Vagina (tissue), 2 donors: ENCODE measurements at regions not wholly inside any gene's neighbourhood (a gene's known extent, or its start where the extent isn't known, plus 50 kb on each side); places are given as distances from the start of the nearest gene placed in this dataset.

ENCODE experiments used
- CTCF ChIP-seq, 3 experiments: fragments of 450-650 bp in 2 of 3; fragments of 200-600 bp in 1 of 3; sonication (generic) in 1 of 3; IDR thresholded peaks; one replicate each; pipeline ENCODE4 v1.5.1; 2017 to 2019; ENCODE audit warnings: antibody characterized with exemption in 3 of 3, mild to moderate bottlenecking in 2 of 3, moderate library complexity in 2 of 3
- POLR2A ChIP-seq, 2 donors: fragments of 450-650 bp; IDR thresholded peaks; one replicate each; pipeline ENCODE4 v1.6.1; 2017; ENCODE audit warnings: antibody characterized with exemption in 2 of 2, mild to moderate bottlenecking in 2 of 2, moderate library complexity in 2 of 2
- POLR2AphosphoS5 ChIP-seq, 2 donors: sonication (generic); formaldehyde crosslinking; IDR thresholded peaks; one replicate each; pipeline ENCODE4 v1.9.0; 2017; ENCODE audit warnings: antibody characterized with exemption in 2 of 2, mild to moderate bottlenecking in 2 of 2, low read depth in 1 of 2; ENCODE audit not compliant: insufficient read depth in 1 of 2

DNA sequence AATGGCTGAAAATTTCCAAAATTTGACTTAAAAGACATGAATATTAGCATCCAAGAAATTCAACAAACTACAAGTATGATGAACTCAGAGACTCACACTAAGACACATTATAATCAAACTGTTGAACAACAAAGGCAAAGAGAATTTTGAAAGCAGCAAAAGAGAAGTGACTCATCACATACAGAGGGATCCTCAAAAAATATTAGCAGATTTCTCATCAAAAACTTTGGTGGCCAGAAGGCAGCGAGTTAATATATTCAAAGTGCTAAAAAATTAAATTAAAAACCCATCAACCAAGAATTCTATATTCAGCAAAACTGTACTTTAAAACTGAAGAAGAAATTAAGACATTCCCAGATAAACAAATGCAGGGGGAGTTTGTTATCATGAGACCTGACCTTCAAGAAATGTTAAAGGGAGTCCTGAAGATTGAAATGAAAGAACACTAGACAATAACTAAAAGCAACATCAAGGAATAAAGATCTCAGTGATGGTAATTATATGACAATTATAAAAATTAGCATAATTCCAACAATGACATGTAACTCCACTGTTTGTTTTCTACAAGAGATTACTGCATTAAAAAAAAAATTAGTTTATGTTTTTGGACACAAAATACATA lies 150.0 kb downstream of the RNASET2 start:
- TF ChIP-seq POLR2A (IDR thresholded peaks at IDR 0.05): no peak
- no peak for TF ChIP-seq POLR2AphosphoS5 (IDR thresholded peaks at IDR 0.05; ENCODE audit: insufficient read depth in 1 of 2, low read depth in 1 of 2)
- no peak for TF ChIP-seq CTCF (IDR thresholded peaks at IDR 0.05)
